Suppressor macrophage (primary cell): ENCODE measurements at regions not wholly inside any gene's neighbourhood (a gene's known extent, or its start where the extent isn't known, plus 50 kb on each side); places are given as distances from the start of the nearest gene placed in this dataset.

Experiments used
- DNase-seq, 4 experiments: peaks; one replicate each; pipeline ENCODE4 v3.0.0-alpha.2; 2020 to 2022

- DNase-seq = no peak
Measured at GRCh38 chr2:19300961-19301360, 57.5 kb downstream of the OSR1 start.

GRCh38 chr2:19299522-19299921 is 58.9 kb downstream of the OSR1 start:
- DNase-seq = no peak

DNA sequence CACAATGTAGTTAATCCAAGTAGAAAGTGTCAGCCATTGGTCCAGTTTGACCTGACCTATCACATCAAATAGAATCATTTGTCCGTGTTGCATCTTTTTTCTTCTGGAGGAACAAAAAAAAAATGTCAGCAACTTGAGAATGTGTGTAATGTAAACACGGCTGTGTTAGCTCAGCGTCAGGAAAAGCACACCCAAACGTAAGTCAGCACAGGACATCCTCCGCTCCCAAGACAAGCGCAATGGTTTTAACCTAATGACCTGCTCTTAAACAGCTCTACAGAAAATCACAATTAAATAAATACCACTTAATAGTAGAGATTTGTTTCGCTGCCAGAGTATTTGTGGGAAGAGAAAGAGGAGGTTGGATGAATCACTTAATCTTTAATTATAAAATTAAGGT is 59.4 kb downstream of the OSR1 start:
- no peak for DNase-seq

DNA sequence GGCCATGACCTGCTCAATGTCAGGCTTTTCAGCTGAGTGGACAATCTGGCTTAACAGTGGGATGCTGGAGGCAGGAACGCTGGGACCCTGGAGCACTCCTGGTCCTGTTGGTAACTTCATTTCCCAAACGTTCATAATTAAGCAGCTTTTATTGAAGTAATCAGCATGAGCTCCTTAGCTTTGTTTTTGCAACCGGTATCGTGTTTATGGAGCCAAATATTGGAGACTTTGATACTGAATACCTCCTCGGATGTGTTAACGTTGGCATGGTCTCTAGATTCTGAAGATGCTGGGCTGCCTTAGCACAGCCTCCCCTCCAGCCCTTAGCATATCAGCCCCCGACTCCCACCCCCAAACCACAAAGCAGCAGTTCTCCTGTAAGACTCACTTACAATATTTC is 60.7 kb downstream of the OSR1 start:
- DNase-seq = no peak

GRCh38 chr2:19295998-19296502 is 62.4 kb downstream of the OSR1 start:
- DNase-seq = no peak

DNA sequence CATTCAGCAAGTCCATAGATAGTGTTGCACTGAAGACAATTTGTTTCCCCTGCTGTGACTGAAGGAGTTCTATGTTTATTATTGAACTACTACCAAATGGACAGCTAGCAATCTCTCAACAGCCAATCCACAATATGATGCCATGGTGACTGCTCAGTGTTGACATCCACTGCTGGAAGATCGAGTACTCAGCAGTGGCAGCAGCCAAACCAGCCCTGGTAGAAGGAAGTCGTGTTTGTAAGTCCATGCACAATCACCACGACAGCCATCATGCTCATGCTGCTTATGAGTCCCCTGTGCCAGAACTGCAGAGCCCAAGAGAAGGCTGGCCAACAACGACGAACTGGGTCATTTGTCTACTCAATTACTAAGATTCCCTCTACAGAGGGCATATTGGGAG is 66.4 kb downstream of the OSR1 start:
- DNase-seq = no peak

GRCh38 chr2:19288291-19288690 is 70.1 kb downstream of the OSR1 start:
- no peak for DNase-seq

GRCh38 chr2:19287324-19287723 is 71.1 kb downstream of the OSR1 start:
- no peak for DNase-seq

GRCh38 chr2:19282305-19282704 is 76.1 kb downstream of the OSR1 start:
- no peak for DNase-seq

DNA sequence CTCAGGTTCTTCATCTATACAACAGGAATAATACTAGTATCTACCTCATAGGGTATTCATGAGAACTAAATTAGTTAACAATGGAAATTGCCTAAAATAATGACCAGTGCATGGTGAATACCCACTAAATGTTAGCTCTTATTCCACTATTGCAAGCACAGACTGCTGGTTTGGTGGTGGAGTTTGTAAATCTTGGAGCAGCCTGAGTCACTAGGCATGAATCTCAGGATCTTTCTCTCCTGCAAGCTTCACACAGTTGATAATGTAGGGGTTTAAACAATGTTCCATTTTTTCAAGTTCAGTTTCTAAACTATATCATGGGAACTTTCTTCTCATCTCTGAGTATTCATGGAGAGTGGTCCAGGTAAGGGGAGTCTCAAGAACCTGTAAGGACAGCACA is 84.0 kb downstream of the OSR1 start:
- DNase-seq = no peak

GRCh38 chr2:19272941-19273470 is 85.4 kb downstream of the OSR1 start:
- DNase-seq = no peak

- DNase-seq = no peak
Measured at GRCh38 chr2:19272039-19272438, 86.4 kb downstream of the OSR1 start.

DNA sequence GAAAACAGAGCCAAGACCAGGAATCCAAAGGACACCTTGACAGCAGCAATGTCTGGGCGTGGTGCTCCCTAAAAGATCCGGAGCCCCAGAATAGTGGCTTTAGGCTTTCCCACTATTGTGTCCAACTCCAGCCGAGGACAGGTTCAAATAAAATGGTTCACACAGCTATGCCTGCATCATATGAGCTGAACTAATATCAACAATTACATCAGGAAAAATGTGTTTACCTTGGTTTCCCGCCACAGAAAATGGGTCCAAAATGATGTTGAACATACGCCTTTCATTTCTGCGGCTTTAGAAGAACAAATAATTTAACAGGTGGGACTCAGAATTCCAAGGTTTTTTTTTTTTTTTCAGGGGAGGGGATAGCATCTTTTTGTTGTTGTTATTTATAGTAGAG is 93.6 kb downstream of the OSR1 start:
- DNase-seq = no peak

DNA sequence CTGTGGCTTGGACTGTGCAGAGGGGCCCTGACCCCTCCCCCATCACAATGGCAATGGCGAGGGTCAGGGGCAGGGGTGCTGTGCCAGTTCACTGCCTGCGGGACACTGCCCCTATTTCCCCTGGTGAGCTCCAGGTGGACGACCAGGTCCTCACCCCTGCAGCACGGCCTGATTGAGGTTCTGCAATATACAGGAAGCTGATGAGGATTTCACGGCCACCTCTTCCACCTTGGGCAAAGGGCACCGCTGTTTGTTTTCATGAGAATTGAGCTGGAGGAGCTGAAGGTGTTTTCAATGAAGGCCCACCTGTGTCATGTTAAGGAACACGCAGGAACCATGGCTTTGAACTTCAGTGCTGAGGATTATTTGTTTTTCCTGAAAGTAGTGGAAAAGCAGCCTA is 96.3 kb downstream of the OSR1 start:
- no peak for DNase-seq

DNA sequence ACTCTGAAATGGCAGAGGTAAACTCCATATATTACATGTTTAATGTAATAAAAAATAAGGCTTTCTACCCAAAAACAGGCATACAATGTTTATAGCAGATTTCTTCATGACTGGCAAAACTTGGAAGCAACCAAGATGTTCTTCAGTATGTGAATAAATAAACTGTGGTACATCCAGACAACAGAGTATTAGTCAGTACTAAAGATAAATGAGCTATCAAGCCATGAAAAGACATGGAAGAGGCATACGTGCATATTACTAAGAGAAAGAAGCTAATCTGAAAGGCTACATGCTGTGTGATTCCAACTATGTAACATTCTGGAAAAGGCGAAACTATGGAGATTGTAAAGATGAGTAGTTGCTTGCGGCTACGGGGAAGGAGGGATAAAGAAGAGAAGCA is 97.4 kb downstream of the OSR1 start:
- DNase-seq = no peak

GRCh38 chr2:19256121-19256601 is 102.3 kb downstream of the OSR1 start:
- no peak for DNase-seq

DNA sequence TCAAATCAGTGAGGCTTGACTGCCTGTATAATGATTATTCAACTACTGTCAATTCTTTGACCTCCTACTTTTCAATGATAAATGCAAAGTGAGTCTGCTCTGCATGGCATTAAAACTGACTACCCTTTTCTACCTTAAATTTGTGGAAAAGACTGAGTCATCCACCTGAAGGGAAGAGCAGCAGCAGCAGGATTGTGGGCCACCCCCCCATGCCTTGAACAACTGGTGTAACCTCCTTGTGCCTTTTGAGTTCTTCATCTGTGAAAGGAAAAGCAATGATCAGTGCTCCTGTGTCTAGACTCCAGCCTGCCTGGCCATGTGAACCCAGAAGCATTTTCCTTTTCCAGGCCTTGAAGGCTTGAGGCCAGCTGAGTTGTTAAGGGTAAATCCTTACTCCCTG is 102.9 kb downstream of the OSR1 start:
- DNase-seq = no peak

DNA sequence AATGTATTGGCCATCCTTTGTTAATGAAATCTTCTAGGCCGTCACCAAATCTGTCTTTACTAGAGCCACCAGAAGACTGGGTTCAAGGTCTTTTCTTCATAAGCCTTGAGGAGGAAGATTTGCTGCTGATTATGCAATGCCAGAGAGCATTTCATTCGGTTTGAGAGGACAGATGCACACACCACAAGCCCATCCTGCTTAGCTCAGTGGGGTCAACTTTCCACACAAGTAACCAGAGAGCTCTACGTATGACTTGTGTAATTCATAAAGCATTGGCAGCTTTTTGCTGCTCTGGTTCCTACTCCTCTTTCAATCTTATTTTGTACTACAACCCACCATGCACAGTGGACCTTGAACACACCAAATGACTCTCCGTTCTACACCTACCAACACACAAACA is 106.9 kb downstream of the OSR1 start:
- no peak for DNase-seq

DNA sequence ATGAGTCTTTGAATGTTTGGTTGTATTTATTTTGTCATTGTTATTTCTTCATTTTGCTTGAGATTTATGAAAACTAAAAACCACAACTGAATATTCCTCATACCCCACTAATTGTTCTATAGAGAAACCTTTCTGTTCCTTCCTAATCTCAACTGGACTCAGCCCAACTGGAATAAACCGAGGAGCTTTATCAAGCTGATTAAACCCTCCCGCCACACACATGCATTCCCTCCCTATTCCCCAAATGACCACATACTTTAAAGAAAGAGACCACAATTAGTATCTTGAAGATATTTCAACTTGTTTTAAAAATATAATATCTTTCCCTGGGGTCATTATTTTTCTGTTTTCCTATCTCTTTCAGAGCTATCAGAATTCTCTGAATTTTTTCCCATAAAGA is 107.5 kb downstream of the OSR1 start:
- DNase-seq = no peak

GRCh38 chr2:19247186-19247585 is 111.2 kb downstream of the OSR1 start:
- no peak for DNase-seq

DNA sequence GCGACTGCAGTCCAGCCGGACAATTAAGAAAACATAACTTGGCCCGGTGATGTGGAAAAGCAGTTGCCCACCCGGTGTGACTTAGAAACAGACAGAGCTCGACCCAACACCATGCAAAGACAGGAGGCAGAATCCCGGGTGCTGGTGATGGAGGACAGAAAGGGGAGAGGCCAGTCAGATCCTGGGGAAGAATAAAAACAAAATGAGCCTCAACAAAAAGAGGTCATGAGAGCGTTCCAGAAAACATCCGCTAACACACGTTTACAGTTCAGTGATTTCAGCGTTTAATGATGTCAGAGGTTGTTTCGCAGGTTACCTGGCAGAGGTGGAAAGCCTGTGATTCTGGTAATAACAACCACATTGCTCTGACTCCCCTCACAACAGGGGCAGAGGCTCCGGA is 111.9 kb downstream of the OSR1 start:
- DNase-seq = no peak

DNA sequence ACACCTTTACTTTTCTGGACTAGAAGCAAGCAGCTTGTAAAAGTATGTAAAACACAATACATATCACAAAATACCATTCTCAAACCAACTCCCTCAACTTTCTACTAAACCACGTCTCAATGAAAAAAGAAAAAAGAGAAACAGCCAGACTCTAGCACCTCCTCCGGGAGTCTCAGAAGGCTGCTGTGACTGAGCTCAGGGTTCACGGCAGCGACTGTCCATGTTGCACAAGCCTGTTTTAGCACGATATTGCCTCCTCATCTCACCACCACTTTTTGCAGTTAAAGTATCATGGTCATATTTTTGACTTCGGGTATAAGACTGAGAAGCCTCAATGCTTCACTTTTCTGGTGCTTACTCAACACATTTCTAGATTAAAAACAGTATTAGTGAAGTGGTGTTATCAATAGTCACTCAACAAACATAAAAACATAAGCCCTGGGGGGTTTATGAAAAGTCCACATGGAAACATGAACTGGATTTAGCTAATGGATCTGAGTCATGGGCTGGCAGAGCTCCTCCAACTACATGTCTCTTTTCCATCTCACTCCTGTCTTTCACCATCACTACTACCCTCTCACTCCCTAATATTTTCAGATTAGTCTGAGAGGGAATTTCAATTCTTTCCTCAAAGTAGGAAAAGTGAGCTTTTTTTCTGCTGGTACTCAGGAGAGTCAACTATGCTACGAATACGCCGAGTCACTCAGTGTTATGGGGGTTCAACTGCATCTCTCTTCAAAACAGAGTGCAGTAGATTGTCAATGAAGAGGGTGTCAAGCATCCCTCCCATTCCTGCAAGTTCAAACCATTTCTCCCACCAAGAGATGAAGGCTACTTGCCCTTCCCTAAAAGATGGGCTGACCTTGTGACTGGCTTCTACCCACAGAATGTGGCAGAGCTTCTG is 113.7 kb downstream of the OSR1 start:
- DNase-seq = no peak

DNA sequence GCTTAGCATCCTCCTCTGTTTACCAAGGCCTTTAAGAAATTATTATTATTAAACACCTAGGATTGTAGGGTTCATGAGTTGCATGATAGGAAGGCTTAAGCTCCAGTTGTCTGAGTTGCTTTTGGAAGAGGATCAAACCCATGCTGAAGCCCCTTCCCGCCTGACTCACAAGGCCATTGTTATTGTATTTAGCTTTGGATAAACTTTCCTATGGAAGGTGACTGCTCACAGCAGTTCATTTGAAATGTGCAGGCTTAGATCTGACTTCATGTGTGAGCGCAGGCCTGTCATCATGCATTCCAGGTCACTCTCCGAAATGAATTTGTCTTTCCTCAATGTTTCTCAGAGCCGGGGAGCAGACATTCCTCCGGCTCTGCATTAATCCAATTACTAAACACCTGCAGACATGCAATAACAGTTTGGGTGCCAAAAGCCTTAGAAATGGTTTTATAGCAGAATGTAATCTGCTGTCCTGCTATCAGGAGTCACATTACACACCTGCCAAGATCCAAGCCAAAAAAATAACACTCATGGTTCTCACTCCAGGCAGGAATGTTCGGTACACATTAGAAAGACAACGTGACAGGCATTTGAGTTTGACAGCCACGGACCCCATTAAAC is 119.9 kb downstream of the OSR1 start:
- no peak for DNase-seq

DNA sequence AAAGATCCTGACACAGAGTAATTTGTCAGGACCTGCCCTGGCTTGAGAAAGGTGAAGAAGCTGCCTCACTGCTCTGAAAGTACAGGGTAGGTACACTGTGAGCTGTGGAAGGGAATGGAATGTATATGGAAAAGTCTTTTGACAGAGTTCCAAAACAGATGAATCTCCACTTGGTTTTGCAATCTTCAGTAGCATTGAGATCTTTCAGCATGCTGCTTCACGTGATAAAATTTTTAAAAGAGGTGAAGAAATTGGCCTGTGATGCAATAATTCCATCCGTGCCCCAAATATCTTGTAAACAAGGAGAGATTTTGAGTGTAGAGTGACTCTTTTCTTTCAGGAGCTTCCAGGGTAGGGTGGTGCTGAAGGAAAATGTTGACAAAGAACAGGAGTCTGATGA is 123.1 kb downstream of the OSR1 start:
- no peak for DNase-seq
